GM23338 (cell line): ENCODE measurements at regions not wholly inside any gene's neighbourhood (a gene's known extent, or its start where the extent isn't known, plus 50 kb on each side); places are given as distances from the start of the nearest gene placed in this dataset.

Source experiments
- ATAC-seq: fragments of 200-7000 bp; cut with Tn5 transposase; 3 replicates; pipeline ENCODE4 v1.9.1; 2020
- DNase-seq: peaks from one replicate; pipeline ENCODE4 v3.0.0-alpha.2; 2015; ENCODE audit warnings: low spot score
- H2AFZ ChIP-seq: fragments of 200-600 bp; sonication (generic); 2 replicates; pipeline ENCODE4 v1.8.0; 2016; ENCODE audit warnings: antibody characterized with exemption, mild to moderate bottlenecking, moderate library complexity
- H3F3A ChIP-seq: fragments of 200-600 bp; sonication (generic); replicated peaks from 2 replicates; pipeline ENCODE4 v1.8.0; 2017; ENCODE audit warnings: antibody characterized with exemption, mixed run types, low read depth
- H3K27ac ChIP-seq: fragments of 200-600 bp; sonication (generic); 2 replicates; pipeline ENCODE4 v1.6.1; 2016; ENCODE audit warnings: low read depth
- H3K27me3 ChIP-seq: fragments of 200-600 bp; sonication (generic); 2 replicates; pipeline ENCODE4 v1.8.0; 2016; ENCODE audit warnings: mild to moderate bottlenecking, mixed run types, moderate library complexity; ENCODE audit not compliant: insufficient read depth
- H3K36me3 ChIP-seq: fragments of 200-600 bp; sonication (generic); 2 replicates; pipeline ENCODE4 v1.8.0; 2016; ENCODE audit warnings: mild to moderate bottlenecking; ENCODE audit not compliant: insufficient read depth
- H3K4me1 ChIP-seq: fragments of 200-600 bp; sonication (generic); 2 replicates; pipeline ENCODE4 v1.8.0; 2016; ENCODE audit warnings: mild to moderate bottlenecking, moderate library complexity; ENCODE audit not compliant: insufficient read depth
- H3K4me2 ChIP-seq: fragments of 200-600 bp; sonication (generic); 2 replicates; pipeline ENCODE4 v1.7.1; 2017; ENCODE audit warnings: mixed run types
- H3K4me3 ChIP-seq: fragments of 200-600 bp; sonication (generic); 2 replicates; pipeline ENCODE4 v1.6.1; 2016; ENCODE audit warnings: mixed run types
- H3K79me2 ChIP-seq: fragments of 200-600 bp; sonication (generic); replicated peaks from 2 replicates; pipeline ENCODE4 v1.8.0; 2017; ENCODE audit warnings: mild to moderate bottlenecking; ENCODE audit not compliant: insufficient read depth
- H3K9me2 ChIP-seq: fragments of 200-600 bp; sonication (generic); 2 replicates; pipeline ENCODE4 v1.8.0; 2017; ENCODE audit not compliant: insufficient read depth
- H4K20me1 ChIP-seq: fragments of 200-600 bp; sonication (generic); replicated peaks from 2 replicates; pipeline ENCODE4 v1.8.0; 2017; ENCODE audit warnings: mild to moderate bottlenecking; ENCODE audit not compliant: insufficient read depth
- H3K27ac Mint-ChIP-seq: 2 replicates; pipeline ENCODE4 v1.8.0; 2020; ENCODE audit warnings: inconsistent platforms, mild to moderate bottlenecking, moderate library complexity, mixed read lengths
- H3K27me3 Mint-ChIP-seq: 3 replicates; pipeline ENCODE4 v1.8.0; 2022; ENCODE audit warnings: low read depth, mild to moderate bottlenecking, moderate library complexity, mixed read lengths, inconsistent platforms; ENCODE audit not compliant: insufficient read depth, poor library complexity
- H3K36me3 Mint-ChIP-seq: 3 replicates; pipeline ENCODE4 v1.8.0; 2021; ENCODE audit warnings: low read depth, mild to moderate bottlenecking, inconsistent platforms, moderate library complexity, mixed read lengths
- H3K4me1 Mint-ChIP-seq: 3 replicates; pipeline ENCODE4 v1.8.0; 2020; ENCODE audit warnings: mild to moderate bottlenecking, inconsistent platforms, mixed read lengths
- H3K4me3 Mint-ChIP-seq: 3 replicates; pipeline ENCODE4 v1.8.0; 2021; ENCODE audit warnings: moderate library complexity, mild to moderate bottlenecking, inconsistent platforms, mixed read lengths
- H3K9me3 Mint-ChIP-seq: 3 replicates; pipeline ENCODE4 v1.8.0; 2020; ENCODE audit warnings: moderate library complexity, mild to moderate bottlenecking, inconsistent platforms, mixed read lengths
- EZH2 ChIP-seq: fragments of 200-600 bp; sonication (generic); IDR thresholded peaks from one replicate; pipeline ENCODE4 v1.8.0; 2017; ENCODE audit warnings: antibody characterized with exemption, mild to moderate bottlenecking, low read depth; ENCODE audit not compliant: unreplicated experiment
- EZH2phosphoT487 ChIP-seq: fragments of 200-600 bp; sonication (generic); IDR thresholded peaks from one replicate; pipeline ENCODE4 v1.8.1; 2018; ENCODE audit warnings: antibody characterized with exemption; ENCODE audit not compliant: unreplicated experiment
- JUNB ChIP-seq: IDR thresholded peaks from one replicate; pipeline ENCODE4 v1.6.1; 2016; ENCODE audit warnings: antibody characterized with exemption; ENCODE audit not compliant: unreplicated experiment
- NANOG ChIP-seq: IDR thresholded peaks from 2 replicates; pipeline ENCODE4 v1.6.1; 2016; ENCODE audit warnings: antibody characterized with exemption, borderline replicate concordance
- POLR2AphosphoS5 ChIP-seq: IDR thresholded peaks from 2 replicates; pipeline ENCODE4 v1.6.1; 2016; ENCODE audit warnings: antibody characterized with exemption, low read depth
- STAT1 ChIP-seq: IDR thresholded peaks from one replicate; pipeline ENCODE4 v1.6.1; 2016; ENCODE audit warnings: antibody characterized with exemption; ENCODE audit not compliant: unreplicated experiment
- ZNF114 ChIP-seq: fragments of 250-450 bp; sonication (Bioruptor Pico); IDR thresholded peaks from 2 replicates; pipeline ENCODE4 v1.5.0; 2020; ENCODE audit warnings: mild to moderate bottlenecking, moderate library complexity
- ZNF331 ChIP-seq: fragments of 250-450 bp; sonication (Bioruptor Pico); IDR thresholded peaks from 2 replicates; pipeline ENCODE4 v1.5.0; 2020; ENCODE audit warnings: low read depth, mild to moderate bottlenecking, moderate library complexity
- TF ChIP-seq, protein P1 (sequence below): IDR thresholded peaks from 2 replicates; pipeline ENCODE4 v1.6.1; 2016; ENCODE audit warnings: antibody characterized with exemption
- TF ChIP-seq, protein P2 (sequence below), 2 experiments: fragments of 200-600 bp in 1 of 2; sonication (generic) in 1 of 2; conservative IDR thresholded peaks; 2 replicates each; pipeline versions ENCODE4 v1.5.1 to v1.6.1; 2016 to 2017; ENCODE audit warnings: antibody characterized with exemption in 2 of 2, low read depth in 2 of 2, mild to moderate bottlenecking in 2 of 2, moderate library complexity in 1 of 2
- TF ChIP-seq, protein P3 (sequence below): IDR thresholded peaks from one replicate; pipeline ENCODE4 v1.6.1; 2018; ENCODE audit warnings: antibody characterized with exemption; ENCODE audit not compliant: unreplicated experiment
- TF ChIP-seq, protein P4 (sequence below): fragments of 250-450 bp; sonication (Bioruptor Pico); IDR thresholded peaks from 2 replicates; pipeline ENCODE4 v1.5.0; 2020; ENCODE audit warnings: mild to moderate bottlenecking, moderate library complexity

DNA sequence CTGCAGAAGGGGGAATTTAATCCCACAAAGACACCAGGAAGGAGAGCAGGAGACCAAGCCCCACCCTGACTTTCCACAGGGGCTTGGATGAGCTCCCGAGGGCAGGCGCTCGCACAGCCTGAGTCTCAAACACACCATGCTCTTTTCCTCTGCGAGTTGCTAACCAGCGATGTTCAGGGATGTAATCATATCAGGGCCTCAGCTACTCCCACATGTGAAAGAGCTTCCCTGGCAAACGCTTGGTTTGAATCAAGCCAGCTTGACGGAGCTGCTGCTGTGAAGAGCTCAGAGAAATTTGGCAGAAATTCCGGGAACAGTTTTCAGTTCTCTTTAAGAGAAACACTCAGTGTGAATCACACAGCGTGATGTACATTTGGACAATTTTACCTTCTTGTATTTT is 385.8 kb downstream of the GALR1 start (continued):
- TF ChIP-seq, protein P1, sequence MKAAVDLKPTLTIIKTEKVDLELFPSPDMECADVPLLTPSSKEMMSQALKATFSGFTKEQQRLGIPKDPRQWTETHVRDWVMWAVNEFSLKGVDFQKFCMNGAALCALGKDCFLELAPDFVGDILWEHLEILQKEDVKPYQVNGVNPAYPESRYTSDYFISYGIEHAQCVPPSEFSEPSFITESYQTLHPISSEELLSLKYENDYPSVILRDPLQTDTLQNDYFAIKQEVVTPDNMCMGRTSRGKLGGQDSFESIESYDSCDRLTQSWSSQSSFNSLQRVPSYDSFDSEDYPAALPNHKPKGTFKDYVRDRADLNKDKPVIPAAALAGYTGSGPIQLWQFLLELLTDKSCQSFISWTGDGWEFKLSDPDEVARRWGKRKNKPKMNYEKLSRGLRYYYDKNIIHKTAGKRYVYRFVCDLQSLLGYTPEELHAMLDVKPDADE = no peak

DNA sequence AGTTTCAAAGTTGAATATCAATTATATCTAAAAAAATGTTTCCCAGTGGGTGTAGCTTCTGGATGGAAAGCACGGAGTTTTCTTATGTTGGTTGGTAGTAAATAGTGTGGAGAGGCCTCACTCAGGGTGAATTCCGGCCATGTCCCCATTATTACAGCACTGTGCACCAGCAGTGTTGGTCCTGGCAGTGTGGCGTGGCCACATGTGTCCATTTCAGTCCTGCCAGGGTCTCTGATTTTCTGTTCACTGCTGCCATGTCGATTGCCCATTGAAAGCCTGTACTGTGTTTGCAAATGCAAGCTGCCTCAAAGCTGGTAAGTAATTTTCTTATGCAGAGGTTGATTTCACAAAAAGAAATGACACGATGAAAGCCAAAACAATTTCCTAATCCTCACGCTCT is 386.2 kb downstream of the GALR1 start:
- no peaks in the 10 kb centered on the region for H3K9me2 ChIP-seq
- Mint-ChIP-seq H3K4me1 (no peaks in the 10 kb centered on the region), H3K27ac (no peak overlapping the region), H3K36me3 (peaks cover 14% of the 10 kb centered on the region; the same call in 2 of the 3 replicates), H3K9me3 (peaks cover 38% of the 10 kb centered on the region), H3K4me3 (no peak overlapping the region), H3K27me3 (no peaks in the 10 kb centered on the region)
- H3K79me2 ChIP-seq = no peaks in the 10 kb centered on the region
- no peak overlapping the region for H2AFZ ChIP-seq
- H3K4me2 ChIP-seq = no peak overlapping the region
- H3K4me3 ChIP-seq = no peak overlapping the region
- no peaks in the 10 kb centered on the region for H3F3A ChIP-seq
- no peaks in the 10 kb centered on the region for H3K27me3 ChIP-seq
- no peaks in the 10 kb centered on the region for H3K36me3 ChIP-seq
- ATAC-seq (no peak), DNase-seq (no peak)
- H4K20me1 ChIP-seq = no peaks in the 10 kb centered on the region
- H3K4me1 ChIP-seq = no peaks in the 10 kb centered on the region
- H3K27ac ChIP-seq = no peak overlapping the region
- TF ChIP-seq EZH2phosphoT487 = no peak
- no peak for TF ChIP-seq ZNF331 (CRISPR knock-in tag)
- no peak for TF ChIP-seq POLR2AphosphoS5
- no peak for TF ChIP-seq STAT1
- no peak for TF ChIP-seq EZH2
- TF ChIP-seq, protein P2, sequence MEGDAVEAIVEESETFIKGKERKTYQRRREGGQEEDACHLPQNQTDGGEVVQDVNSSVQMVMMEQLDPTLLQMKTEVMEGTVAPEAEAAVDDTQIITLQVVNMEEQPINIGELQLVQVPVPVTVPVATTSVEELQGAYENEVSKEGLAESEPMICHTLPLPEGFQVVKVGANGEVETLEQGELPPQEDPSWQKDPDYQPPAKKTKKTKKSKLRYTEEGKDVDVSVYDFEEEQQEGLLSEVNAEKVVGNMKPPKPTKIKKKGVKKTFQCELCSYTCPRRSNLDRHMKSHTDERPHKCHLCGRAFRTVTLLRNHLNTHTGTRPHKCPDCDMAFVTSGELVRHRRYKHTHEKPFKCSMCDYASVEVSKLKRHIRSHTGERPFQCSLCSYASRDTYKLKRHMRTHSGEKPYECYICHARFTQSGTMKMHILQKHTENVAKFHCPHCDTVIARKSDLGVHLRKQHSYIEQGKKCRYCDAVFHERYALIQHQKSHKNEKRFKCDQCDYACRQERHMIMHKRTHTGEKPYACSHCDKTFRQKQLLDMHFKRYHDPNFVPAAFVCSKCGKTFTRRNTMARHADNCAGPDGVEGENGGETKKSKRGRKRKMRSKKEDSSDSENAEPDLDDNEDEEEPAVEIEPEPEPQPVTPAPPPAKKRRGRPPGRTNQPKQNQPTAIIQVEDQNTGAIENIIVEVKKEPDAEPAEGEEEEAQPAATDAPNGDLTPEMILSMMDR (conservative IDR thresholded peaks at IDR 0.05; ENCODE audit: low read depth in 2 of 2) = no peak
- TF ChIP-seq, protein P1 = no peak
- no peak for TF ChIP-seq ZNF114
- TF ChIP-seq, protein P3, sequence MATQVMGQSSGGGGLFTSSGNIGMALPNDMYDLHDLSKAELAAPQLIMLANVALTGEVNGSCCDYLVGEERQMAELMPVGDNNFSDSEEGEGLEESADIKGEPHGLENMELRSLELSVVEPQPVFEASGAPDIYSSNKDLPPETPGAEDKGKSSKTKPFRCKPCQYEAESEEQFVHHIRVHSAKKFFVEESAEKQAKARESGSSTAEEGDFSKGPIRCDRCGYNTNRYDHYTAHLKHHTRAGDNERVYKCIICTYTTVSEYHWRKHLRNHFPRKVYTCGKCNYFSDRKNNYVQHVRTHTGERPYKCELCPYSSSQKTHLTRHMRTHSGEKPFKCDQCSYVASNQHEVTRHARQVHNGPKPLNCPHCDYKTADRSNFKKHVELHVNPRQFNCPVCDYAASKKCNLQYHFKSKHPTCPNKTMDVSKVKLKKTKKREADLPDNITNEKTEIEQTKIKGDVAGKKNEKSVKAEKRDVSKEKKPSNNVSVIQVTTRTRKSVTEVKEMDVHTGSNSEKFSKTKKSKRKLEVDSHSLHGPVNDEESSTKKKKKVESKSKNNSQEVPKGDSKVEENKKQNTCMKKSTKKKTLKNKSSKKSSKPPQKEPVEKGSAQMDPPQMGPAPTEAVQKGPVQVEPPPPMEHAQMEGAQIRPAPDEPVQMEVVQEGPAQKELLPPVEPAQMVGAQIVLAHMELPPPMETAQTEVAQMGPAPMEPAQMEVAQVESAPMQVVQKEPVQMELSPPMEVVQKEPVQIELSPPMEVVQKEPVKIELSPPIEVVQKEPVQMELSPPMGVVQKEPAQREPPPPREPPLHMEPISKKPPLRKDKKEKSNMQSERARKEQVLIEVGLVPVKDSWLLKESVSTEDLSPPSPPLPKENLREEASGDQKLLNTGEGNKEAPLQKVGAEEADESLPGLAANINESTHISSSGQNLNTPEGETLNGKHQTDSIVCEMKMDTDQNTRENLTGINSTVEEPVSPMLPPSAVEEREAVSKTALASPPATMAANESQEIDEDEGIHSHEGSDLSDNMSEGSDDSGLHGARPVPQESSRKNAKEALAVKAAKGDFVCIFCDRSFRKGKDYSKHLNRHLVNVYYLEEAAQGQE = no peak
- TF ChIP-seq JUNB = no peak
- TF ChIP-seq, protein P4, sequence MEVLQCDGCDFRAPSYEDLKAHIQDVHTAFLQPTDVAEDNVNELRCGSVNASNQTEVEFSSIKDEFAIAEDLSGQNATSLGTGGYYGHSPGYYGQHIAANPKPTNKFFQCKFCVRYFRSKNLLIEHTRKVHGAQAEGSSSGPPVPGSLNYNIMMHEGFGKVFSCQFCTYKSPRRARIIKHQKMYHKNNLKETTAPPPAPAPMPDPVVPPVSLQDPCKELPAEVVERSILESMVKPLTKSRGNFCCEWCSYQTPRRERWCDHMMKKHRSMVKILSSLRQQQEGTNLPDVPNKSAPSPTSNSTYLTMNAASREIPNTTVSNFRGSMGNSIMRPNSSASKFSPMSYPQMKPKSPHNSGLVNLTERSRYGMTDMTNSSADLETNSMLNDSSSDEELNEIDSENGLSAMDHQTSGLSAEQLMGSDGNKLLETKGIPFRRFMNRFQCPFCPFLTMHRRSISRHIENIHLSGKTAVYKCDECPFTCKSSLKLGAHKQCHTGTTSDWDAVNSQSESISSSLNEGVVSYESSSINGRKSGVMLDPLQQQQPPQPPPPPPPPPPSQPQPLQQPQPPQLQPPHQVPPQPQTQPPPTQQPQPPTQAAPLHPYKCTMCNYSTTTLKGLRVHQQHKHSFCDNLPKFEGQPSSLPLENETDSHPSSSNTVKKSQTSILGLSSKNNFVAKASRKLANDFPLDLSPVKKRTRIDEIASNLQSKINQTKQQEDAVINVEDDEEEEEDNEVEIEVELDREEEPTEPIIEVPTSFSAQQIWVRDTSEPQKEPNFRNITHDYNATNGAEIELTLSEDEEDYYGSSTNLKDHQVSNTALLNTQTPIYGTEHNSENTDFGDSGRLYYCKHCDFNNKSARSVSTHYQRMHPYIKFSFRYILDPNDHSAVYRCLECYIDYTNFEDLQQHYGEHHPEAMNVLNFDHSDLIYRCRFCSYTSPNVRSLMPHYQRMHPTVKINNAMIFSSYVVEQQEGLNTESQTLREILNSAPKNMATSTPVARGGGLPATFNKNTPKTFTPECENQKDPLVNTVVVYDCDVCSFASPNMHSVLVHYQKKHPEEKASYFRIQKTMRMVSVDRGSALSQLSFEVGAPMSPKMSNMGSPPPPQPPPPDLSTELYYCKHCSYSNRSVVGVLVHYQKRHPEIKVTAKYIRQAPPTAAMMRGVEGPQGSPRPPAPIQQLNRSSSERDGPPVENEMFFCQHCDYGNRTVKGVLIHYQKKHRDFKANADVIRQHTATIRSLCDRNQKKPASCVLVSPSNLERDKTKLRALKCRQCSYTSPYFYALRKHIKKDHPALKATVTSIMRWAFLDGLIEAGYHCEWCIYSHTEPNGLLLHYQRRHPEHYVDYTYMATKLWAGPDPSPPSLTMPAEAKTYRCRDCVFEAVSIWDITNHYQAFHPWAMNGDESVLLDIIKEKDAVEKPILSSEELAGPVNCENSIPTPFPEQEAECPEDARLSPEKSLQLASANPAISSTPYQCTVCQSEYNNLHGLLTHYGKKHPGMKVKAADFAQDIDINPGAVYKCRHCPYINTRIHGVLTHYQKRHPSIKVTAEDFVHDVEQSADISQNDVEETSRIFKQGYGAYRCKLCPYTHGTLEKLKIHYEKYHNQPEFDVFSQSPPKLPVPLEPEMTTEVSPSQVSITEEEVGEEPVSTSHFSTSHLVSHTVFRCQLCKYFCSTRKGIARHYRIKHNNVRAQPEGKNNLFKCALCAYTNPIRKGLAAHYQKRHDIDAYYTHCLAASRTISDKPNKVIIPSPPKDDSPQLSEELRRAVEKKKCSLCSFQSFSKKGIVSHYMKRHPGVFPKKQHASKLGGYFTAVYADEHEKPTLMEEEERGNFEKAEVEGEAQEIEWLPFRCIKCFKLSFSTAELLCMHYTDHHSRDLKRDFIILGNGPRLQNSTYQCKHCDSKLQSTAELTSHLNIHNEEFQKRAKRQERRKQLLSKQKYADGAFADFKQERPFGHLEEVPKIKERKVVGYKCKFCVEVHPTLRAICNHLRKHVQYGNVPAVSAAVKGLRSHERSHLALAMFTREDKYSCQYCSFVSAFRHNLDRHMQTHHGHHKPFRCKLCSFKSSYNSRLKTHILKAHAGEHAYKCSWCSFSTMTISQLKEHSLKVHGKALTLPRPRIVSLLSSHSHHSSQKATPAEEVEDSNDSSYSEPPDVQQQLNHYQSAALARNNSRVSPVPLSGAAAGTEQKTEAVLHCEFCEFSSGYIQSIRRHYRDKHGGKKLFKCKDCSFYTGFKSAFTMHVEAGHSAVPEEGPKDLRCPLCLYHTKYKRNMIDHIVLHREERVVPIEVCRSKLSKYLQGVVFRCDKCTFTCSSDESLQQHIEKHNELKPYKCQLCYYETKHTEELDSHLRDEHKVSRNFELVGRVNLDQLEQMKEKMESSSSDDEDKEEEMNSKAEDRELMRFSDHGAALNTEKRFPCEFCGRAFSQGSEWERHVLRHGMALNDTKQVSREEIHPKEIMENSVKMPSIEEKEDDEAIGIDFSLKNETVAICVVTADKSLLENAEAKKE (CRISPR knock-in tag) = no peak
- TF ChIP-seq NANOG = no peak
